T-cell (primary cell): ENCODE measurements at regions not wholly inside any gene's neighbourhood (a gene's known extent, or its start where the extent isn't known, plus 50 kb on each side); places are given as distances from the start of the nearest gene placed in this dataset.

Experiments used
- ATAC-seq, 4 experiments: fragments of 200-7000 bp in 3 of 4; fragments of 150-1000 bp in 1 of 4; cut with Tn5 transposase; replicated peaks in 1 of 4; 1 replicate in 3 of 4; 2 replicates in 1 of 4; pipeline ENCODE4 v1.10.0; 2021; ENCODE audit warnings: moderate library complexity in 3 of 4, mild to moderate bottlenecking in 2 of 4, moderate number of reproducible peaks in 1 of 4
- CTCF ChIA-PET, 2 donors: fragments of 300-600 bp; sonication (Branson Sonifier 250); formaldehyde crosslinking; loops; one replicate each; lab custom pipeline; 2022; ENCODE audit warnings: antibody characterized with exemption in 2 of 2; lab: Charles Lee
- POLR2A ChIA-PET, 2 donors: fragments of 300-600 bp; sonication (Branson Sonifier 250); formaldehyde crosslinking; loops; one replicate each; lab custom pipeline; 2022; ENCODE audit warnings: antibody characterized with exemption in 2 of 2; lab: Charles Lee
- DNase-seq, 35 experiments: peaks; one replicate each; pipeline versions ENCODE4 v3.0.0 to v3.0.0-alpha.2; 2013 to 2023
- H3K27ac ChIP-seq: one replicate; pipeline ENCODE4 v1.5.1; 2013; ENCODE audit warnings: low read length
- H3K27me3 ChIP-seq, 2 experiments: replicated peaks in 1 of 2; 1 replicate in 1 of 2; 2 replicates in 1 of 2; pipeline versions ENCODE4 v1.6.1 to v1.7.0; 2013; ENCODE audit warnings: low read length in 1 of 2, mixed read lengths in 1 of 2; ENCODE audit not compliant: control insufficient read depth in 2 of 2, insufficient read depth in 2 of 2; ENCODE audit errors: extremely low read depth in 1 of 2
- H3K36me3 ChIP-seq, 2 donors: 1 replicate in 1 of 2; 2 replicates in 1 of 2; pipeline versions ENCODE4 v1.6.1 to v1.7.0; 2013; ENCODE audit warnings: low read length in 1 of 2; ENCODE audit not compliant: control insufficient read depth in 2 of 2, insufficient read depth in 1 of 2; ENCODE audit errors: extremely low read depth in 1 of 2
- H3K4me1 ChIP-seq, 2 experiments: 1 replicate in 1 of 2; 2 replicates in 1 of 2; pipeline versions ENCODE4 v1.6.1 to v1.7.0; 2013; ENCODE audit warnings: low read length in 2 of 2, mixed read lengths in 1 of 2; ENCODE audit not compliant: insufficient read depth in 2 of 2, control insufficient read depth in 1 of 2; ENCODE audit errors: extremely low read depth in 1 of 2
- H3K4me3 ChIP-seq, 2 donors: 1 replicate in 1 of 2; 2 replicates in 1 of 2; pipeline versions ENCODE4 v1.5.1 to v1.7.0; 2013; ENCODE audit warnings: mild to moderate bottlenecking in 2 of 2, low read length in 1 of 2, moderate library complexity in 1 of 2; ENCODE audit not compliant: control insufficient read depth in 1 of 2; ENCODE audit errors: extremely low read depth in 1 of 2
- H3K9me3 ChIP-seq: 2 replicates; pipeline ENCODE4 v1.7.0; 2013
- H3K27ac Mint-ChIP-seq, 2 donors: one replicate each; pipeline ENCODE4 v1.8.0; 2020 to 2021; ENCODE audit warnings: mild to moderate bottlenecking in 2 of 2, mixed read lengths in 2 of 2
- H3K27me3 Mint-ChIP-seq, 2 donors: one replicate each; pipeline ENCODE4 v1.8.0; 2021 to 2022; ENCODE audit warnings: mixed read lengths in 2 of 2
- H3K36me3 Mint-ChIP-seq: one replicate; pipeline ENCODE4 v1.8.0; 2021; ENCODE audit warnings: mixed read lengths
- H3K4me1 Mint-ChIP-seq, 3 donors: one replicate each; pipeline ENCODE4 v1.8.0; 2020 to 2022; ENCODE audit warnings: mixed read lengths in 3 of 3, mild to moderate bottlenecking in 1 of 3
- H3K4me3 Mint-ChIP-seq, 3 donors: one replicate each; pipeline ENCODE4 v1.8.0; 2020 to 2022; ENCODE audit warnings: mild to moderate bottlenecking in 3 of 3, mixed read lengths in 3 of 3, moderate library complexity in 3 of 3
- H3K9me3 Mint-ChIP-seq, 3 donors: one replicate each; pipeline ENCODE4 v1.8.0; 2020 to 2022; ENCODE audit warnings: mixed read lengths in 3 of 3
- WGBS: methylation state at CpG from one replicate; pipeline ENCODE4 v1.1.5; 2013; ENCODE audit warnings: missing lambda C conversion rate; ENCODE audit not compliant: insufficient coverage; 5-methylcytosine and 5-hydroxymethylcytosine counted together

DNA sequence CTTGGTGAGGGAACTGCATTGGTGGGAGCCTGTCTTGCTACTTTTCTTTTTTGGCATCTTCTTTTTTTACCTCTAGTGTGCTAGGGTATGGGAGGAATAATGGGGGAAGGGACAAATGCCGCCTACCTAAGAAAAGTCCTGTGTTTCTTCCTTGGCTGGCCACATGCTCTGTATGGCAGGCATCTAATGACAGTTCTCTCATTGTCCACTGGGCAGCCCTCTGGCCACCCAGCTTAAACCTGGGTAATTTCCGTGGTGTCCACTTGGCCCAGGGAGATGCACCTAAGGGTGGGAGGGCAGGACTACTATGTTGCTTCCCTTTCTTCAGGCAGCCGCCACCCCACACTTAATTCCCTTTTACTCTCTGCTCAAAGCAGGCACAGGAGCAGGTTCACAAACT lies 173.1 kb downstream of the YTHDC2 start:
- H3K27ac Mint-ChIP-seq = no peak overlapping the region
- Histone ChIP-seq H3K4me1 (no peaks in the 10 kb centered on the region), H3K4me3 (no peak overlapping the region), H3K9me3 (no peaks in the 10 kb centered on the region), H3K36me3 (no peaks in the 10 kb centered on the region), H3K27ac (no peak overlapping the region), H3K27me3 (no peaks in the 10 kb centered on the region)
- no peaks in the 10 kb centered on the region for H3K9me3 Mint-ChIP-seq
- DNase-seq (no peak), ATAC-seq (no peak)
- H3K4me1 Mint-ChIP-seq = no peaks in the 10 kb centered on the region
- POLR2A ChIA-PET = no interaction called here
- no peaks in the 10 kb centered on the region for H3K36me3 Mint-ChIP-seq
- peaks cover 11 to 20% of the 10 kb centered on the region in 2 donors for H3K27me3 Mint-ChIP-seq
- WGBS = no CpG with 5 or more reads among the region's 3 CpGs
- no peak overlapping the region for H3K4me3 Mint-ChIP-seq
- CTCF ChIA-PET = no interaction called here

DNA sequence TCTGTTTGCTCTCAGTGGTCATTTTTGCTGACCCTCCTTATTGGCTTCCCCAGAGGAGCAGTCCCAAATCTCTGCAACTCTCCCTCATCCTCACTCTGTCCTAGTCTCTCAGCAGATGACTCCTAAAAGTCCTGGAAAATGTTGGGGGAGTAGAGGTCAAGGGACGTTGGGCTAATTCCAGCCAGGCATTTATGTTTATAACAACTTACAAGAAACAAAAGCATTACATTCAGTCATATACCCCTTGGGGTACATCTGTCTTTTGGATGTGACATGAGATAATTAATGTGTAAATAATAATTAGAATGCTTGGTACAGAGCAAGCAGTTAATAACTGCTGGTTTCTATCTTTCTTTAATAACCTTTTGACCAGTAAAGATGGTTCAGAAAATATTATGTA lies 176.2 kb downstream of the YTHDC2 start:
- Histone ChIP-seq H3K27ac (no peak overlapping the region), H3K36me3 (no peaks in the 10 kb centered on the region), H3K9me3 (no peaks in the 10 kb centered on the region), H3K27me3 (peaks cover 2 to 9% of the 10 kb centered on the region in 2 experiments), H3K4me3 (no peak overlapping the region), H3K4me1 (no peaks in the 10 kb centered on the region)
- Mint-ChIP-seq H3K9me3 (no peaks in the 10 kb centered on the region), H3K27ac (no peak overlapping the region), H3K4me1 (no peaks in the 10 kb centered on the region), H3K36me3 (no peaks in the 10 kb centered on the region), H3K4me3 (no peak overlapping the region), H3K27me3 (peaks cover 36 to 43% of the 10 kb centered on the region in 2 donors)
- CTCF ChIA-PET = no interaction called here
- POLR2A ChIA-PET = no interaction called here
- WGBS = no CpG with 5 or more reads among the region's 1 CpG
- ATAC-seq (no peak), DNase-seq (no peak)

DNA sequence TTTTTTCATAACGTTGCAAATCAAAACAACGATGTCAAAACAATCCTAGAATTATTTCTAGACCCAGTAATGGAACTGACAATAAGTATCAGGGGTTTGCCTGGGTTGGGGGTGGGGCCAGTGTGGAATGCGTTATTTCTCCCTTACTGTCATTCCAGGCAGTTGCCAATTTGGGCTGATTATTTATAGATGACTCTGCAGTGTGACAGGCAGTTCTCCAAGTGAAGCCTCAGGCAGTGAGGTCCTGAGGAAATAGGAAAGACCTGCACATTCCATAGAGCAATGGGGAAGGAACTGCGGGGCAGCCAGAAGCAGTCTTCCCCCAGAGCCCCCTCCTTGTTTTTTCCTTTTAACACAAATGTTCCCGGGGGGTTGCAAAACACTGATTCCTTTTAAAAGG lies 179.0 kb downstream of the YTHDC2 start:
- Histone ChIP-seq H3K27ac (no peak overlapping the region), H3K27me3 (peaks cover 2 to 9% of the 10 kb centered on the region in 2 experiments), H3K4me3 (no peak overlapping the region), H3K36me3 (no peaks in the 10 kb centered on the region), H3K4me1 (no peaks in the 10 kb centered on the region), H3K9me3 (no peaks in the 10 kb centered on the region)
- no peaks in the 10 kb centered on the region for H3K36me3 Mint-ChIP-seq
- H3K9me3 Mint-ChIP-seq = peaks cover 0 to 3% (median 0%) of the 10 kb centered on the region in 3 donors
- ChIA-PET POLR2A (no interaction called here), CTCF (no interaction called here)
- no peak overlapping the region for H3K4me3 Mint-ChIP-seq
- ATAC-seq (no peak), DNase-seq (no peak)
- peaks cover 44 to 51% of the 10 kb centered on the region in 2 donors for H3K27me3 Mint-ChIP-seq
- WGBS = no CpG with 5 or more reads among the region's 5 CpGs
- H3K4me1 Mint-ChIP-seq = no peaks in the 10 kb centered on the region
- H3K27ac Mint-ChIP-seq = no peak overlapping the region

DNA sequence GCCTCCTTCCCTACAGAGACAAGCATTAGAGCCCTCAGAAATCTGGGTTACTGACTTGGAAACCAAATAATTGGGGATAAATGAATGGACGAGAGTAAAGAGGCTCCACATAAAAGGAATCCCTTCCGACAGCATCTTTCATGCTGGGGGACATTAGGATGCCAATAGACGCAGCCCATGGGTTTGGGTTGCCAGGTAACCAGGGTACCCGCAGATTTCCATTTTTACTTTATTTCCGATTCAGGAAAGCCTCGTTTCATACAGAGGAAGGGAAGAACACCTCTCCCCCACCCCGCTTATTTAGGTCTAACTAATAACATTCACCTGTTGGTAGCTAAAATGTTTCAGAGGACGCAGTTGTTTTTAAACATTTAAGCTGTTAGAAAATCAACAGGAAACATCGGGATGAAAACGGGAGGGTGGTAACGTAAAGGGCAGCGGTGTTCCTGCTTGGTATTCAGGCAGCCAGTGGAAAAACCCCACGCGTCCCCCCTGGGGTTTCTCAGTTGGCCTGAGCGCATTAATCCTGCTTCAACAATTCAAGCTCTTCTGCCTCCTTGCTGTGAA lies 179.5 kb downstream of the YTHDC2 start:
- no peak overlapping the region for H3K27ac ChIP-seq
- H3K27me3 ChIP-seq = peaks cover 2 to 9% of the 10 kb centered on the region in 2 experiments
- WGBS = 3% methylated on average over 5 of the region's 15 CpGs
- no peak overlapping the region for H3K27ac Mint-ChIP-seq
- no peak overlapping the region for H3K4me3 Mint-ChIP-seq
- H3K36me3 Mint-ChIP-seq = no peaks in the 10 kb centered on the region
- peaks cover 48 to 51% of the 10 kb centered on the region in 2 donors for H3K27me3 Mint-ChIP-seq
- H3K9me3 ChIP-seq = no peaks in the 10 kb centered on the region
- no peak overlapping the region for H3K4me3 ChIP-seq
- ChIA-PET POLR2A (no interaction called here), CTCF (no interaction called here)
- no peak for ATAC-seq
- no peaks in the 10 kb centered on the region for H3K4me1 Mint-ChIP-seq
- peaks cover 0 to 3% (median 0%) of the 10 kb centered on the region in 3 donors for H3K9me3 Mint-ChIP-seq
- no peaks in the 10 kb centered on the region for H3K36me3 ChIP-seq
- no peak for DNase-seq
- H3K4me1 ChIP-seq = no peaks in the 10 kb centered on the region

DNA sequence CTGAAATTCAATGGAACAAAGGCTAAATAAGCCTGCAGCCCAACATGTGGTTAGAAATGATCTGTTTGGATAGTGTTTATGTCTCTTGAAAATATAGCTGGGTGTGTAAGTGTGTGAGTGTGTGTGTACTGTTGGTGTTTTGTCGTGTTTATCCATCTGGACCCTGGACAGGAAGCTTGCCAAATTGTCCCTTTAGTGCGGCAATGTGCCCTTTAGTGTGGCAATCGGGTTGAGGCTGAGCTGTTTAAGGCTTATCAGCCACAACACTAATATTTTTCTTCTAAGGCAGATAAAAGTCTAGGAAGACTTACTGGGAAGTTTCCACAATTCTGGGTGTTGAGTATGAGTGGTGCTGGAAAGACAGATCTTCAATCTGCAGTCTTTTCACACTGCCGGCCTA lies 180.2 kb downstream of the YTHDC2 start:
- ATAC-seq = no peak
- no peak overlapping the region for H3K27ac Mint-ChIP-seq
- no peaks in the 10 kb centered on the region for H3K36me3 Mint-ChIP-seq
- peaks cover 0 to 3% (median 0%) of the 10 kb centered on the region in 3 donors for H3K9me3 Mint-ChIP-seq
- WGBS = 71% methylated on average over 1 of the region's 4 CpGs
- H3K4me3 Mint-ChIP-seq = no peak overlapping the region
- no peaks in the 10 kb centered on the region for H3K4me1 Mint-ChIP-seq
- Histone ChIP-seq H3K27ac (no peak overlapping the region), H3K9me3 (no peaks in the 10 kb centered on the region), H3K27me3 (peaks cover 2 to 9% of the 10 kb centered on the region in 2 experiments), H3K36me3 (no peaks in the 10 kb centered on the region), H3K4me1 (no peaks in the 10 kb centered on the region), H3K4me3 (no peak overlapping the region)
- ChIA-PET CTCF (no interaction called here), POLR2A (no interaction called here)
- no peak for DNase-seq
- H3K27me3 Mint-ChIP-seq = peaks cover 48% of the 10 kb centered on the region in 2 donors

DNA sequence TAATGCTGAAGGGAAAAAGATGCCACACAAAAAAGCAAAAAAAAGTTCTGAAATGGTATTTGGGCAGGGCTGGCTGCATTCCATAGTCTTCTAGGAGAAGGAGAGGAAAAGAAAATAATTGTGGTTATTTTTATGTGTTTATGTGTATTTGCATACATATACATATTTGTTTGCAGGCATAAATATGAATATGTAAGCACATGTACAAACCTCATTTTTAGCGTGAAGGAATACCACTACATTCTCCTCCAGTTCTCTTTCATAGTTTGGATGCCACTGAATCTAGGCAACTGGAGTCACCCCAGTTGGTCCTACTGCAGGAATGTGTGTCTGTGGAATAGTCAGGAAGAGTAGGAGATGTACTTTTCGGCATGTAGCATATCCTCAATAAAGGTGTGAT lies 181.1 kb downstream of the YTHDC2 start:
- ChIA-PET CTCF (no interaction called here), POLR2A (no interaction called here)
- H3K4me3 Mint-ChIP-seq = no peak overlapping the region
- Histone ChIP-seq H3K27me3 (peaks cover 2 to 9% of the 10 kb centered on the region in 2 experiments), H3K36me3 (no peaks in the 10 kb centered on the region), H3K9me3 (no peaks in the 10 kb centered on the region), H3K27ac (no peak overlapping the region), H3K4me3 (no peak overlapping the region), H3K4me1 (no peaks in the 10 kb centered on the region)
- no peak for ATAC-seq
- no peaks in the 10 kb centered on the region for H3K4me1 Mint-ChIP-seq
- no peaks in the 10 kb centered on the region for H3K36me3 Mint-ChIP-seq
- peaks cover 39 to 42% of the 10 kb centered on the region in 2 donors for H3K27me3 Mint-ChIP-seq
- peaks cover 0 to 3% (median 0%) of the 10 kb centered on the region in 3 donors for H3K9me3 Mint-ChIP-seq
- no peak for DNase-seq
- WGBS = 80% methylated on average over 1 of the region's 2 CpGs
- H3K27ac Mint-ChIP-seq = no peak overlapping the region

DNA sequence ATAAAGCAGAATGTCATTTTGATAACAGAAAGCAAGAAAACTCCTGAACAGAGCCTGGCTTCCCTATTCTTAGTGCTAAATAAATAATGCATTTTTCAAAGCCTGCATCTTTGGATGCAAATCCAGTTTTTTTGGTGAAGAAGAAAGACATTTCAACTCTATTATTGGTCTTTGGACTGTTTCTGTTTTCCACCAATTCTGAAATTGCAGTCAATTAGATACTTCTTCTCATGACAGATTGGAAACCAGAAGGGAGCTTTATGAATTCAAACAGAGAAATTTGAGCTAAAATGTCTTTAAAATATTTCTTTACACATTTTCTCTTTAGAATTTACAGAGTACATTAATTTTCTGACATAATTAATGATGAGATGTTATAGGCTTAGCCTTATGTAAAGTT lies 189.8 kb downstream of the YTHDC2 start:
- Mint-ChIP-seq H3K36me3 (no peaks in the 10 kb centered on the region), H3K27ac (no peak overlapping the region), H3K27me3 (peaks cover 0 to 3% of the 10 kb centered on the region in 2 donors), H3K9me3 (peaks cover 8 to 16% (median 14%) of the 10 kb centered on the region in 3 donors), H3K4me1 (no peaks in the 10 kb centered on the region), H3K4me3 (no peak overlapping the region)
- DNase-seq = no peak
- Histone ChIP-seq H3K27me3 (no peaks in the 10 kb centered on the region), H3K4me3 (no peak overlapping the region), H3K9me3 (no peaks in the 10 kb centered on the region), H3K36me3 (no peaks in the 10 kb centered on the region), H3K4me1 (no peaks in the 10 kb centered on the region), H3K27ac (no peak overlapping the region)
- ChIA-PET CTCF (no interaction called here), POLR2A (no interaction called here)
- ATAC-seq = no peak
